ENCODE measurements at regions not wholly inside any gene's neighbourhood (a gene's known extent, or its start where the extent isn't known, plus 50 kb on each side); places are given as distances from the start of the nearest gene placed in this dataset.

DNA sequence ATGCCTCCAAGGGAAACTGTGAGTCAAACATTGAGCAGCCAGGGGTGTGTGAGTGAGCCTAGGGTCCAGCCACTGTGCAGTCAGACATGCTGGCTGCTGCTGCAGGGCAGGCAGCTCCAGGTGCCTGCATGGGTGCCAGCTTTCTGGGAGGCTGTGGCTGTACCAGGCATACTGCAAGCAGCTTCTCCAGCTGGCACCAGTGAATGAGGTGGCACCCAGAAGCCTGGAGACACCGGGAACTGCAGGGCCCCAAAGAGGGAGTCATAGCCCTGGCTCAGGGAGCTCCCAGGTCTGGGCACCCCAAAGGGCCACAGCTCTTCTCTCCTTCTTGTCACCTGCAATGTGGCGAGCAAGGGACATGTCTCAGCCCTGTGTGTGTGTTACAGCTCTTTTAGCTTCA, 283.2 kb downstream of the RPRM start:
- TF ChIP-seq, protein P1, sequence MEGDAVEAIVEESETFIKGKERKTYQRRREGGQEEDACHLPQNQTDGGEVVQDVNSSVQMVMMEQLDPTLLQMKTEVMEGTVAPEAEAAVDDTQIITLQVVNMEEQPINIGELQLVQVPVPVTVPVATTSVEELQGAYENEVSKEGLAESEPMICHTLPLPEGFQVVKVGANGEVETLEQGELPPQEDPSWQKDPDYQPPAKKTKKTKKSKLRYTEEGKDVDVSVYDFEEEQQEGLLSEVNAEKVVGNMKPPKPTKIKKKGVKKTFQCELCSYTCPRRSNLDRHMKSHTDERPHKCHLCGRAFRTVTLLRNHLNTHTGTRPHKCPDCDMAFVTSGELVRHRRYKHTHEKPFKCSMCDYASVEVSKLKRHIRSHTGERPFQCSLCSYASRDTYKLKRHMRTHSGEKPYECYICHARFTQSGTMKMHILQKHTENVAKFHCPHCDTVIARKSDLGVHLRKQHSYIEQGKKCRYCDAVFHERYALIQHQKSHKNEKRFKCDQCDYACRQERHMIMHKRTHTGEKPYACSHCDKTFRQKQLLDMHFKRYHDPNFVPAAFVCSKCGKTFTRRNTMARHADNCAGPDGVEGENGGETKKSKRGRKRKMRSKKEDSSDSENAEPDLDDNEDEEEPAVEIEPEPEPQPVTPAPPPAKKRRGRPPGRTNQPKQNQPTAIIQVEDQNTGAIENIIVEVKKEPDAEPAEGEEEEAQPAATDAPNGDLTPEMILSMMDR (IDR thresholded peaks at IDR 0.05), result no peak
- no peak for TF ChIP-seq POLR2A (IDR thresholded peaks at IDR 0.05)

Data from Peyer's patch (tissue), 4 donors.